Mucosa of gallbladder (tissue), 1 donor: ENCODE measurements at regions not wholly inside any gene's neighbourhood (a gene's known extent, or its start where the extent isn't known, plus 50 kb on each side); places are given as distances from the start of the nearest gene placed in this dataset.
"Not testable (repeated sequence)": the region's sequence is repeated elsewhere in the genome, so short reads cannot be mapped to it uniquely, and the experiment has no call there.

ENCODE experiments used
- DNase-seq: peaks from one replicate; pipeline ENCODE4 v3.0.0-alpha.2; 2020; ENCODE audit warnings: low spot score
- donor health status: DM: no; HTN: no; CAD: no.

DNA sequence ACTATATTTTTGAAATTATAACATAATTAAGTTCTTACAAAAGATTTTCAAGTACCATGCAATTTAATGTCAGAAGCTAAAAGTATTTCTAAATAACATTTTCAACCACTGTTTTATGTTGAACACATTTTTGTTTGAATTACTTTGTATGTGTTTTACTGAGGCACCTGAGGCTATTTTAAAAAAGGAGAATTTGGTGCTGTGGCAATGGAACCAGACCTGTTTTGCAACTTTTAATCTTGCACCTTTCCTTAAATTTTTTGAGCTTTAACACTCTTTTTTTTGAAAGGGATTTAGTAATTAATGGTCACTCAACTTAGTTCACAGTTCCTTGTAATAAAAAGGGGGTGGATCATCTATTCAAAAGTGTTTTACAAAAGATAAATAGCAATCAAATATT, 561.6 kb downstream of the ZBBX start:
- no peak for DNase-seq

DNA sequence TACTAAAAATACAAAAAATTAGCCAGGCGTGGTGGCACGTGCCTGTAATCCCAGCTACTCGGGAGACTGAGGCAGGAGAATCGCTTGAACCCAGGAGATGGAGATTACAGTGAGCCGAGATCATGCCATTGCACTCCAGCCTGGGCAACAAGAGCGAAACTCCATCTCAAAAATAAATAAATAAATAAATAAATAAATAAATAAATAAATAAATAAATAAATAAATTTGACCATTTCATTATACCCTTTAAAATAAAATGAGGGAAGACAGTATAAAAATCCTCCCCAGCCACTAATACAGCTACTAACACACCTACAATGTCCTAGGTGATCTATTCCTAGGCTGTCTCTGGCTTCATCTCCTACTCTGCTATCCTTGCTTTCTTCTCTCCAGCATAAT, 562.8 kb downstream of the ZBBX start:
- DNase-seq: not testable (repeated sequence)

DNA sequence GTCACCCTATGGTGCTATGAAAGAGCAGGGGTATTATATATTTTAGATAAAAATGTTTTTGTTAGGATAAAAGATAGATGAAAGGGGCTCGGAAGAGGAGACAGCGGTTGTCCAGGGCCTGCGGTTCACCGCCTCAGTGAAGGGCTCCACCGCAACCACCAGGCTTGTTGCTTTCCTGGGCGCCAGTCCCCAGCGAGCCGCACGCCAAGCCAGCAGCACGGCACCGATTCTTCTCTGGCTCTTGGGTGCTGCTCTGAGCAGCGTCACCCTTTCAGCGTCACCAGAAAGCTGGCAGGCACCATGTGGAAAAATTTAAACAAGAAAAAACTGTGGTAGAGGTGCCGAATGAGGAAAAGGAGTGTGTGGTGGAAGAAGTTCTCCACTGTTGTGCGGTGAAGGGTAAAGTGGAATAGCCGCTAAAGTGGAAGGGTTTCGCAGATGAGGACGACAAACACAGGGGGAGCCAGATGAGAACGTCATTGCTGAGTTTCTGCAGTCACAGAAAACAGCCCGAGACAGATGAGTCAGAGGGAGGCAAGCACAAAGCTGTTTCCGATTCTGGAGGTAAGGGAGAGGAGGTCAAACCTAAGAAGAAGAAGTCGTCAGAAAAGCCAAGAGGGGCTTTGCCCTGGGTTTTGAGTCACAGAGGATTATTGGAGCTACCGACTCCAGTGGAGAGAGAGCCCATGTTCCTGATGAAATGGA, 569.2 kb downstream of the ZBBX start:
- DNase-seq: no peak

DNA sequence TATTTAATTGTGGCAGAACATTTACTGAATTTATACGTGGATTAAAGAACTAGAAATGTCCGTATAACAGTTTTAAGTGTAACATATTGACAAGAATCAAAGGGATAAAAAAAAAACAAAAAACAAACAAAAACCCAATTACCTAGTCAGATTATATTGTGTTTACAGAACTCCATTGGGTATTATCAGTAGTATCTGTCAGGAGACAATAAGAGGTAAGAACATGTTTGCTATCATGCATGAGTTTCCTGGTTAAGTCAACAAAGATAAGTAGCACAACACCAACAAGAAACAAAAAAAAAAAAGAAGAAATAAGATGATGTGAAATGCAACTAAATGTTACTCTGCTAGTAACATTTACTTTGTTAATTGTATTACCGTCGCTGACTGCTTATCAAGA, 570.6 kb downstream of the ZBBX start:
- no peak for DNase-seq

DNA sequence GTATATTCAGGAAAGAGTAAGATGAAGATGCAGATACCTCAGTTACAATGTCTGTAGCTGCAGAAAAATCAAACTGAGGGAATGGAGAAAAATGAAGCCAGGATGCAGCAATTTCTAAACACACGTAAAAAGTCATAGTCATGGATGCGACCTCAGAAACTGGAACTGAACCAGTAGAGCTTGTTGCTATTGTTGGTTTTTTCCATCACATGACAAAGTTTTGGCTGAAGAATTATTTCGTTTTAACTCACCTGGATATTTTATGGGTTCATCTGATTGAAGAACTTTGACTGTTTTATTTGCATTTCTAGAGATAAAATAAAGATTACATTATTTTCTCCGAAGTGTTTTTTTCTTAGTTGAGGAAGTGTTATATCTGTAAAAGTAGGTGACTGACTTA, 591.2 kb downstream of the ZBBX start:
- DNase-seq: no peak

DNA sequence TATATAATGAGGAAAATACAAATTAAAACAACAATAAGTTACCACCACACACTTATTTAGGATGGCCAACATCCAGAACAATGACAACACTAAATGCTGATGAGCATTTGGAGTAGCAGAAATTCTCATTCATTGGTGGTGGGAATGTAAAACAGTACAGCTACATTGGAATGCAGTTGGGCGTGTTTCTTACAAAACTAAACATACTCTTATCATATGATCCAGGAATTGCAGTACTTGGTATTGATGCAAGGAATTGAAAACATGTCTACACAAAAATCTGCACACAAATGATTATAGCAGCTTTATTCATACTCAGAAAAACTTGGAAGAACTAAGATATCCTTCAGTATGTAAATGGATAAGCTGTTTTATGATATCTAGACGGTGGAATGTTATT, 594.2 kb downstream of the ZBBX start:
- DNase-seq: no peak

DNA sequence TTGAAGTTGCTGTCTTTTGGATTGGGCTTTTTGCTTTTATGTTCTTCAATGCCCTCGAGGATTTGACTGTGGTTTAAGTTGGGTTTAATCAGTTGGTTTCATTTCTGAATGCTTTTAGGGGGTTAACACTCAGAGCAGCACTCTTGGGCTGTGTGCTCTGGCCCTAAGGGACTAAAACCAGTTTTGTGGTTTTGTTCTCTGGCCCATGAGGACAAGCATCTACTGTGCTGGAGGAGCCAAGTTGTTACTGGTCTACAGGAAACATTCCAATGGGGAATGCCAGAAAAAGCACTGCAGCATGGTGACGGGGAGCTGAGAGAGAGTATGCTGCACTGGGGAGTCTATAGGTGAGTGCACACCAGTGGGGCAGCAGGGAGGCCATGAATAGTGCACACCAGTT, 596.9 kb downstream of the ZBBX start:
- DNase-seq: no peak

DNA sequence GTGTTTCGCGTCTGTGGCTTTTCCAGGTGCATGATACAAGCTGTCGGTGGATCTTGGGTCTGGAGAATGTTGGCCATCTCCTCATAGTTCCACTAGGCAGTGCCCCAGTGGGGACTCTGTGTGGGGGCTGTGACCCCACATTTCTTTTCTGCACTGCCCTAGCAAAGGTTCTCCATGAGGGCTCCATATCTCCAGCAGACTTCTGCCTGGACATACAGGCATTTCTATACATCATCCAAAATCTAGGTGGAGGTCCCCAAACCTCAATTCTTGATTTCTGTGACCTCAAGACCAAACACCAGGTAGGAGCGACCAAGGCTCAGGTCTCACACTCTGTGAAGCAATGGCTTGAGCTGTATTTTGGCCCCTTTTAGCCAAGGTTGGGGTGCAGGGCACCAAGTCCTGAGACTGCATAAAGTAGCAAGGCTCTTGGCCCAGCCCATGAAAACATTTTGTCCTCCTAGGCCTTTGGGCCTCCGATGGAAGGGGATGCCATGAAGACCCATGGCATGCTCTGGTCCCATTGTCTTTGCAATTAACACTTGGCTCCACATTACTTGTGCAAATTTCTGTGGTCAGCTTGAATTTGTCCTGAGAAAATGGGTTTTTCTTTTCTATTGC, 615.3 kb downstream of the ZBBX start:
- DNase-seq: no peak

DNA sequence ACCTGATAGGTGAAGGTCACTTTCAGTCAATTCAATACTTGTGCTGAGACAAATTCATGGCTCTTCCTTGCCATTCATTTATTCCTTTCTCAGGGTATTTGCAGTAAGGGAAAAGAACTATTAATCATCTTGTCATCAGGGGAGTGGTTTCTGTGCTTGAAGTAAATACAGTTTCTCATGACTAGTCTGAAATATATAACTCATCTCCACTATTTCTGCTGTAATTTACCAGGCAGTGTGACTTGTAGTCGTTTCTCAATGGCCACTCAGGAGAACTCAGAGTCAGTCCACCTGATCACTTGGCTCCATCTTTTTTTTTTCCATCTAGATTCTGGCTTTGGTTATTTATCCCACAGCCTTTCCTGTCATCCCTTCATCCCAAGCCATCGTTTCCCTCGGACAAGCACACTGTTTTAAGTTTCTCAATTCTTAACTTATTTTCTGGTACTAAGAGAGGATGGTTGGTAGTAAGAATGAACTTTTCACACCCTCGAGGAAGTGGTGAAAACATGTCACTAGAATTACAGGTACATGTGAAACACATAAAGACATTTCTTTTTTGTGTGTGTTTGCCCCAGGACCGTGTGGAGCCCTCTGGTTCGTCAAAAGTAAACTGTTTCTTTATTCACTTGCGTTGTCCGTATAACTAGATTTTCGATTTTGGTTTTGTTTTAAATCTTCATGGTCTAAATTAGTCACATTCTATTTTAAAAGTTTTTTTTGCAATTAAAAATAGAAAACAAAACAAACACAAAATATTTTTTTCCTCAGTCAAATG, 620.2 kb downstream of the ZBBX start:
- no peak for DNase-seq

DNA sequence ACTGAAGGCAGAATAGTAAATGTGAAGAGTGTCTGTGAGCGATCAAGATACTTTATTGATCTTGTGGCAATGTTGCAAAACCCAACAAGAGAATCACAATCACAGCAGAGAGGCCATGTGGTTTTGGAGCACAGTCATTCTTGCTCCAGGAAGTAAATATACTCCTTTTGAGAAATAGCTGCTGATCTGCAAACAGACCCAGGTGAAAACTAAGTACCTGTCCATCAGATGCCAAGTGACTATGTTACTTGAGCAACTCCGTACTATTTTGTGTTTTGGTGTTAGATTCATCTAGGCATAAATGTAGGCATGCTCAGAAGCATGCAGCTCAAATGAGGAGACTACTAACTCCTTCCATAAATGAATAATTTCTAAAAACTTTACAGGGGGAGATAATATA, 627.9 kb downstream of the ZBBX start:
- DNase-seq: no peak

DNA sequence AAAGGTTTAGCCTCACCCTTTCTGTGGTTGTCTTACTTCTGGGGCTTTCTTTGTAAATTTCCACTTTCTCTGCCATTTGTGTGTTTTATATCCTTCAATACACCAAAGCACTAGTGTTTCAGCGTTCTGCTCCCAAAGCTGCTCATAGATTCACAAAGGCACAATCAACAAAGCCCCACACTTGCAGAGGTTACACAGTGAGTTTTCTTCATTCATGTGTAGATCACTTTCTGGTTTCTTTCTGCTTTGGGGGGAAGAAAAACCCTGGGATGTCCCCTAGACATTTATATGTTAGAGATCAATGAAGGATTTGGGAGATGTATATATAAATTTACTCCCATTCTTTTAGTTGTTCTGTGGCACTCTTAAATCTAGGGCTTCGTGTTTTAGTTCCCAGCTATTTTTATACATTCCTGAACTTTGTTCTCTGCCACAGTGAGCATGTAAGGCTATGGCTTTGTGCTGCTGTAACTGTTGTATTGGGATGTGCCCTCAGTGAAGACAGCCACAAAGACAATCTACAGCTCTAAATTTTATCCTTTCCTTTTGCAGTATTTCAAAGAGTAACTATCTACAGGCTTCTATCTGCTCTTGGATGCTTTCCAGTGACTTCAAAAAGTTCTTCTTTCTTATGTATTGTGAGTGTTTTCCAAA, 636.5 kb downstream of the ZBBX start:
- no peak for DNase-seq

DNA sequence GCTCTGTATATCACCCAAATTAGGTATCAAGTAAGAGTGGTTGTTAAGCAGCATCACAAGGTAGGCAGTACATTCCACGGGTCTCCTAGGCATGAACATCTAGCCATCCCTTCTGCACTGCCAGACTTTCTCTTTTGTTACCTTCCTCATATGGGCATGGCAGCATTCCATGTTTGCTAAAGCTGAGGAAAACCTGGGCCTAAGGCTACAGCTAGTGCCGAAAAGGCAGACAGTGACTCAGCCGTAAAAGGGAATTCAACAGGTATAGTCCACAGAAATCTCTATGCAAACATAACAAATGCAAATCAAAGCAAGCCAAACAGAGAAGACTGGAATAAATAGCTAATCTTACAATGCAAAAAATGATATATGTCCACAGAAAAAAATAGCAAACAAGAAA, 645.4 kb downstream of the ZBBX start:
- no peak for DNase-seq

DNA sequence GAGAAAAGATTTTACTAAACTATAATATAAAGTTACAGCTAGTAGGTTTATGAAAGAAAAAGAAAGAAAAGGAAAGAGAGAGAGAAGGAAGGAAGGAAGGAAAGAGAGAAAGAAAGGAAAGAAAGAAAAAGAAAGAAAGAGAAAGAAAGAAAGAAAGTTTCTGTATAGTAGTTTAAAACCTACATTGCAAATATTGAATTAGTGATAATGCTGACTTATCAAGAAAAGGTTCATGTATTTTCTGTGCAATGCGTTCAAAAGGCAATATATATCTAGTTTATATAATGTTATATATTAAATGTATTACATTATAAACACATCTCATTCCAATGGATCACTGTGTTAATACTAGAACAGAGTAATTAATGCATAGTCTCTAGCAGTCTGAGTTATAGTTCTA, 648.4 kb downstream of the ZBBX start:
- no peak for DNase-seq

DNA sequence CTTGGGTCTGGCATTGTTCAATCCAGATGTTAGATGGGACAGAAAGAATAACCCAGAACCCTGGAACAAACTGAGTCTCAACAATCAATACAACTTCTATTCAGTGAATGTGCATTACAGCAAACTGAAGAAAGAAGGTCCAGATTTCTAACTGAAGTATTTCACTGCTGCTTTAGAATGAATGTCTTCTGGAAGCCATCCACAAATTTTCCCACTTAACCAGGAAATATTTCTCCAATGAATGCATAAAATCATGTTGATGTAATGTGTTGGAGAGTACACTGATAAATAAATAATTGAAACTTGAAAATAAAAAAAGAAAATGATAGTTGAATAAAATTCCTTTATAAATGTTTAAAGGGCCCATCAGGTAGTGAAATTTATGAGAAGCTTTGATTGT, 658.6 kb downstream of the ZBBX start:
- DNase-seq: no peak

DNA sequence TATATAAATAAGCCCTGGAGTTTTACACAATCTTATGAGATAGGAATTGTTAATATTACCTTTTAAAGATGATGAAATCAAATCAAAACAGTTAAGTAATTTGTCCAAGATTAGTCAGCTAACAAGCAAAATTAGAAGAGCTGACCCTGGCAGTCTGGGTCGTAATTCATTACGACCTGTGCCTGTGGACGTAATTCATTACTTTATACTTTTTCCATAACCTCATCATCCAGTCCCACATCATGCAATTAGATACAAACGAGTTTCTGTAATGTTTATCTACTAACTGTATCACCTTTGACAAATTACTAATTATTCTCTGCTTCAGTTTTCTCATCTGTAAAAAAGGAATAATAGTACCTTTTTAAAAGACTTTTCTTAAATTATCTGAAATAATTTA, 665.9 kb downstream of the ZBBX start:
- no peak for DNase-seq

DNA sequence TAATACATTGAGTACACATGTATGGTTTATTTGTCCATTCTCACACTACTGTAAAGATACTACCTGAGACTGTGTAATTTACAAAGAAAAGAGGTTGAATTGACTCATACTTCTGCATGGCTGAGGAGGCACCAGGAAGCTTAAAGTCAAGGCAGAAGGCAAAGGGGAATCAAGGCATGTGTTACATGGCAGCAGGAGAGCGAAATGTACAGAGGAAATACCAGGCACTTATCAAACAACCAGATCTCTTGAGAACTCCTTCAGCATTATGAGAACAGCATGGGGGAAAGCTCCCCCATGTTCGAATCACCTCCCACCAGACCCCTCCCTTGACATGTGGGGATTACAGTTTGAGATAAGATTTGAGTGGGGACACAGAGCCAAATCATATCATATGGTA, 666.3 kb downstream of the ZBBX start:
- no peak for DNase-seq

DNA sequence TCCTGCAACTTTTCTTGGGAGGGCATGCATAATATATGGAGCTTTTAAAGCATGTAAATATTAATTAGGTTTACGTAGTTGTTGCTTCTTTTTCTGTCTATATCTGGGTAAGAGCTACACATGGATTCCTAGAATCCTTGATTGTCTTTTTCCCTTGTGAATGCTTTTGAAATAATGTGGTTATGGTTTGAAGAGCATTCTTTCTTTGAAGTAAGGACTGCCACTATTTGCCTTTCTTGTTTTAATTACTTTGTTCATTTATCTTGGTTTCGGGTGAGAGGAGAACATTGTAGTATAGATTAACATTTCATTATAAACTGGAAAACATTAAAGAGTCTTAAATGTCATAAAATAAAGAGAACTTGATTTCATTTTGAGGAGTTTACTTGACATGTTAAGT, 674.0 kb downstream of the ZBBX start:
- no peak for DNase-seq

DNA sequence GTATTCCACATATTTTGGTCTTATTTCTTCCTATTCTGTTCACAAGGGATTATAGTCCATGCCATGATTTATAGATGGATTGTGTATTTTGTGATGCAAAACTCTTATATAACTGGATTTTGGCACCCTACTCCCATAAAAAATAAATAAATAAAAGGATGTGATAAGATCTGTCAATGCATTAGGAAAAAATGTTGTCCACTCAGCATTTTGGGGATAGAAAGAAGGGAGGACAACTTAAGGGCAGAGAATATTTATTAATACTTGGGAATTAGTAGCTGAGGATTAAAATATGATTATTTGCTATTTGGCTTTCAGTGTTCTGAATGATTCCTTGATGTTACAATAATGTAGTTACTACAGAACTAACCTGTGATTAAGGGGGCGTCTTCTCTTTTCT, 682.6 kb downstream of the ZBBX start:
- DNase-seq: no peak

DNA sequence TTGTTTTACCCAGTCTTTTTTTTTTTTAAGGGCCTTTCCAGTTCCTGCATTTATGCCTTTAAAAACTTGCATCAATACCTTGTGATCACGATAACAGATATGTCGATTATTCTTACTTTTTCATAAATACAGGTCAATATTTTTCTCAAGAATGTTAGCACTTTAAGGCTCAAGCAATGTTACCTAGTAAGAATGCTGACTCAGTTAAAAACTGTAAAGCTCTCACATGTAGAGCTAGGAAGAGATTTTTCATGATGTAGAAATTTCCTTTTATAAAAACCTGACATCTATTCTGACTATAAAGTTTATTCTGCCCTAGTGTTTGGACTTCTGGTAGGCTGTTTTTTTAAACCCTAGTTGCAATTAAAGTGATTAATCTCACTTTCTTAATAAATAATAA, 684.0 kb downstream of the ZBBX start:
- DNase-seq: no peak

DNA sequence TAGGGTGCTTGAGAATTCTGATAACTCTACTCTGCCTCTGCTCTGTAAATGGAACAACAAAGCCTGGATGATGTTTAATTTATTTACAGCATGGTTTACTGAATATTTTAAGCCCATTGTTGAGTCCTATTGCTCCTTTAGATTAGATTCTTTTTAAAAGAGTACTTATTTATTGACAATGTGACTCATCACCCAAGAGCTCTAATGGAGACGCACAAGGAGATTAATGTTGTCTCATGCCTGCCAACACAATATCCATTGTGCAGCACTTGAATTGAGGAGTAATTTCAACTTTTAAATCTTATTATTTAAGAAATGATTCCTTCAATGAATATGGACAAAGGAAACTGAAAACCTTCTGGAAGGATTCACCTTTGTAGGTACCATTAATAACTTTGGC, 691.4 kb downstream of the ZBBX start:
- DNase-seq: no peak

DNA sequence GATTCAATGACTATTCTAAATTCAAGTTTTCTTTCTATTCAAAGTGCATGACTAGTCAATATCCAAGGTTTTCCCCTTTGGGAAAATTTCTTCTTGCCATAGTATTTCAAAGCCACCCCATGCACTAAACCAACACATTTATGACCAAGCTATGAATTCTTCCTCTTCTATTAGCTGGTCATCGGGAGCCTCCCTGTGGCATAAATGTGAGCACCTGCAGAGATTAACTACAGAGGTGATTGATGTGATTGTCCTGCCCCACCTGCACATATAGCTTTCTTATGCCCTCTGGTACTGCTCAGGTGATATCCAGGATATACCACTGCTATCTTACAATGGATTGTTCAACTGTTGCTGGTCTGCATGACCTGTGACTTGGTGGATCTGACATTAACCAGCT, 694.9 kb downstream of the ZBBX start:
- no peak for DNase-seq

DNA sequence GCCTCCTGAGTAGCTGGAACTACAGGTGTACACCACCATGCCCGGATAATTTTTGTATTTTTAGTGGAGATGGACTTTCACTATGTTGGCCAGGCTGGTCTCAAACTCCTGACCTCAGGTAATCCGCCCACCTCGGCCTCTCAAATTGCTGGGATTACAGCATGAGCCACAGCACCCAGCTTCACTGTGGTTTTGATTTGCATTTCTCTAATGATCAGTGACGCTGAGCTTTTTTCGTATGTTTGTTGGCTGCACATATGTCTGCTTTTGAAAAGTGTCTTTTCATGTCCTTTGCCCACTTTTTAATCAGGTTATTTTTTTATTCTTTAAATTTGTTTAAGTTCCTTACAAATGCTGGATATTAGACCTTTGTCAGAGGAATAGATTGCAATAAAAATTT, 696.0 kb downstream of the ZBBX start:
- DNase-seq: not testable (repeated sequence)

DNA sequence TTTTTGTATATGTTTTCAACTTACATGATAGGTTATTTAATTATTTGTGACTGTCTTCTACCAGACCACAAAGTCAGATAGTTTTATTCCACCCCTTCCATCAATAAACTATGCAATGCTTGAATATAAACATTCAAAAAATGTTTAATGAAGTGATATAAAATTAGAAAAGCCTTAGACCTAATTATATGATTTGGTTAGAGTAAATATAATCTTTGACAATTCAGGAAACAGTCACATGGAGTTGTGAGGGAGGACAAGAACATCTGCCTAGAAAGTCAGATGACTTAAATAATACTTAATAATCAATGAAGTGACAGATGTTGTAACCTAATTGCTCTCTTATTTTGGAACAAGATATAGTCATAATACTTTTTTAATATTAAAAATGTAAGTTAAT, 710.3 kb downstream of the ZBBX start:
- DNase-seq: no peak
